IMR-90 (cell line): ENCODE measurements at regions not wholly inside any gene's neighbourhood (a gene's known extent, or its start where the extent isn't known, plus 50 kb on each side); places are given as distances from the start of the nearest gene placed in this dataset.

Experiments used
- ATAC-seq: fragments of 200-7000 bp; cut with Tn5 transposase; 2 replicates; pipeline ENCODE4 v1.9.1; 2020; ENCODE audit warnings: low read depth, mild to moderate bottlenecking, moderate library complexity
- BruUV-seq: library from RNA; stranded (reverse); fragments of 400-500 nt; replicated peaks from 2 replicates; lab custom pipeline; 2021; lab: Mats Ljungman, UMichigan
- CTCF ChIA-PET: fragments of 300-600 bp; formaldehyde crosslinking; extraction: SDS; loops from one replicate; lab custom pipeline; 2021; ENCODE audit warnings: antibody characterized with exemption; lab: Yijun Ruan, JAX
- POLR2A ChIA-PET: fragments of 300-600 bp; sonication (Branson Sonifier 250); formaldehyde crosslinking; loops from one replicate; lab custom pipeline; 2022; ENCODE audit warnings: antibody characterized with exemption; ENCODE audit not compliant: unreplicated experiment; lab: Charles Lee
- DNase-seq: peaks from one replicate; pipeline ENCODE4 v3.0.0; 2013
- H2AFZ ChIP-seq: replicated peaks from 2 replicates; pipeline ENCODE3; 2013; ENCODE audit warnings: low read length, mild to moderate bottlenecking; ENCODE audit not compliant: poor library complexity
- H2AK5ac ChIP-seq: 2 replicates; pipeline ENCODE4 v1.6.1; 2013; ENCODE audit warnings: low read depth, low read length, inconsistent platforms
- H2AK9ac ChIP-seq: replicated peaks from 2 replicates; pipeline ENCODE3; 2013; ENCODE audit warnings: mild to moderate bottlenecking, low read depth, low read length, moderate library complexity; ENCODE audit not compliant: poor library complexity
- H2BK120ac ChIP-seq: 2 replicates; pipeline ENCODE4 v1.6.1; 2013; ENCODE audit warnings: low read depth, low read length, inconsistent platforms
- H2BK15ac ChIP-seq: 3 replicates; pipeline ENCODE4 v1.6.1; 2013; ENCODE audit warnings: low read depth, low read length, inconsistent platforms
- H2BK20ac ChIP-seq: 2 replicates; pipeline ENCODE4 v1.6.1; 2013; ENCODE audit warnings: low read depth, mild to moderate bottlenecking, inconsistent platforms, low read length, moderate library complexity
- H2BK5ac ChIP-seq: 2 replicates; pipeline ENCODE4 v1.6.1; 2013; ENCODE audit warnings: mild to moderate bottlenecking, low read depth, low read length, inconsistent platforms; ENCODE audit not compliant: poor library complexity, severe bottlenecking
- H3K14ac ChIP-seq: replicated peaks from 2 replicates; pipeline ENCODE4 v1.6.1; 2013; ENCODE audit warnings: low read depth, low read length, inconsistent platforms
- H3K18ac ChIP-seq: 2 replicates; pipeline ENCODE4 v1.6.1; 2013; ENCODE audit warnings: low read depth, low read length, control low read depth
- H3K23ac ChIP-seq: 2 replicates; pipeline ENCODE4 v1.6.1; 2013; ENCODE audit warnings: low read depth, low read length, inconsistent platforms
- H3K27ac ChIP-seq: 2 replicates; pipeline ENCODE4 v1.5.1; 2013; ENCODE audit warnings: mild to moderate bottlenecking, control low read depth, low read length; ENCODE audit not compliant: insufficient read depth
- H3K27me3 ChIP-seq: 2 replicates; pipeline ENCODE4 v1.6.1; 2013; ENCODE audit warnings: low read length; ENCODE audit not compliant: control insufficient read depth, insufficient read depth
- H3K36me3 ChIP-seq: 2 replicates; pipeline ENCODE4 v1.6.1; 2013; ENCODE audit warnings: low read length, mixed read lengths; ENCODE audit not compliant: control insufficient read depth, insufficient read depth
- H3K4ac ChIP-seq: 2 replicates; pipeline ENCODE4 v1.6.1; 2013; ENCODE audit warnings: low read depth, low read length, inconsistent platforms
- H3K4me1 ChIP-seq: 2 replicates; pipeline ENCODE4 v1.6.1; 2013; ENCODE audit warnings: low read length, mixed read lengths; ENCODE audit not compliant: control insufficient read depth, insufficient read depth
- H3K4me2 ChIP-seq: 2 replicates; pipeline ENCODE4 v1.6.1; 2013; ENCODE audit warnings: low read depth, mild to moderate bottlenecking, control low read depth, low read length, moderate library complexity
- H3K4me3 ChIP-seq: 2 replicates; pipeline ENCODE4 v1.5.1; 2013; ENCODE audit warnings: low read depth, mild to moderate bottlenecking, control low read depth, low read length, moderate library complexity; ENCODE audit not compliant: insufficient read depth
- H3K56ac ChIP-seq: 2 replicates; pipeline ENCODE4 v1.6.1; 2013; ENCODE audit warnings: low read length, inconsistent platforms; ENCODE audit not compliant: insufficient read depth; ENCODE audit errors: extremely low read depth
- H3K79me1 ChIP-seq, 2 experiments: 2 replicates each; pipeline ENCODE4 v1.6.1; 2013; ENCODE audit warnings: low read length in 2 of 2, inconsistent platforms in 1 of 2, low read depth in 1 of 2
- H3K9ac ChIP-seq: 2 replicates; pipeline ENCODE4 v1.6.1; 2013; ENCODE audit warnings: low read depth, low read length, control low read depth
- H3K9me1 ChIP-seq: 2 replicates; pipeline ENCODE4 v1.6.1; 2013; ENCODE audit warnings: low read length, inconsistent platforms; ENCODE audit not compliant: insufficient read depth
- H3K9me3 ChIP-seq: 2 replicates; pipeline ENCODE4 v1.6.1; 2013; ENCODE audit warnings: low read length; ENCODE audit not compliant: control insufficient read depth, insufficient read depth
- H4K20me1 ChIP-seq: 2 replicates; pipeline ENCODE4 v1.6.1; 2013; ENCODE audit warnings: low read length, inconsistent platforms; ENCODE audit not compliant: insufficient read depth
- H4K5ac ChIP-seq: 2 replicates; pipeline ENCODE4 v1.6.1; 2013; ENCODE audit warnings: mild to moderate bottlenecking, low read depth, low read length, control low read depth
- H4K8ac ChIP-seq, 2 experiments: 2 replicates each; pipeline ENCODE4 v1.6.1; 2013; ENCODE audit warnings: low read depth in 2 of 2, low read length in 2 of 2, control low read depth in 1 of 2, inconsistent platforms in 1 of 2
- H4K91ac ChIP-seq: 2 replicates; pipeline ENCODE4 v1.6.1; 2013; ENCODE audit warnings: low read depth, low read length, inconsistent platforms; ENCODE audit not compliant: insufficient read depth
- BHLHE40 ChIP-seq: fragments of 150-350 bp; IDR thresholded peaks from 2 replicates; pipeline ENCODE4 v1.6.1; 2016; ENCODE audit warnings: mild to moderate bottlenecking, low read depth, low read length
- CEBPB ChIP-seq: IDR thresholded peaks from 2 replicates; pipeline ENCODE4 v1.6.1; 2012; ENCODE audit warnings: low read depth, low read length, improper control_type of control experiment
- CHD1 ChIP-seq: IDR thresholded peaks from 2 replicates; pipeline ENCODE4 v1.6.1; 2012; ENCODE audit warnings: low read depth, low read length, improper control_type of control experiment
- FOS ChIP-seq: fragments of 150-350 bp; IDR thresholded peaks from 2 replicates; pipeline ENCODE4 v1.6.1; 2016; ENCODE audit warnings: low read depth, low read length
- MAFK ChIP-seq: IDR thresholded peaks from 2 replicates; pipeline ENCODE4 v1.6.1; 2012; ENCODE audit warnings: low read depth, low read length, improper control_type of control experiment
- MAZ ChIP-seq: IDR thresholded peaks from 2 replicates; pipeline ENCODE4 v1.6.1; 2012; ENCODE audit warnings: low read depth, mild to moderate bottlenecking, low read length, improper control_type of control experiment, moderate library complexity, borderline replicate concordance
- MXI1 ChIP-seq: IDR thresholded peaks from 2 replicates; pipeline ENCODE4 v1.6.1; 2012; ENCODE audit warnings: low read depth, mild to moderate bottlenecking, low read length, moderate library complexity, borderline replicate concordance
- POLR2A ChIP-seq: IDR thresholded peaks from 2 replicates; pipeline ENCODE4 v1.6.1; 2012; ENCODE audit warnings: mild to moderate bottlenecking, low read depth, low read length
- RAD21 ChIP-seq: IDR thresholded peaks from 2 replicates; pipeline ENCODE4 v1.6.1; 2012; ENCODE audit warnings: low read length, improper control_type of control experiment
- RCOR1 ChIP-seq: IDR thresholded peaks from 2 replicates; pipeline ENCODE4 v1.6.1; 2012; ENCODE audit warnings: mild to moderate bottlenecking, low read length, improper control_type of control experiment; ENCODE audit not compliant: insufficient replicate concordance
- RFX5 ChIP-seq: IDR thresholded peaks from 2 replicates; pipeline ENCODE4 v1.8.0; 2012; ENCODE audit warnings: low read depth, mild to moderate bottlenecking, low read length, moderate library complexity
- SMC3 ChIP-seq: fragments of 150-350 bp; IDR thresholded peaks from 2 replicates; pipeline ENCODE4 v1.6.1; 2016; ENCODE audit warnings: low read depth, mild to moderate bottlenecking, antibody characterized with exemption, low read length, moderate library complexity
- WGBS, 2 experiments: methylation state at CpG; one replicate each; pipeline versions ENCODE4 v1.1.5 to v1.1.7; 2013; ENCODE audit warnings: missing lambda C conversion rate in 2 of 2; ENCODE audit not compliant: insufficient read length in 1 of 2; ENCODE audit errors: extremely low coverage in 2 of 2; 5-methylcytosine and 5-hydroxymethylcytosine counted together
- dilution Hi-C: fragments of 300-500 bp; cut with HindIII; formaldehyde crosslinking; loops from one replicate; pipeline ENCODE4 v1.14.3; 2018; ENCODE audit warnings: low sequenced_read_pairs; ENCODE audit not compliant: unreplicated experiment
- in situ Hi-C: fragments of 300-500 bp; cut with MboI; formaldehyde crosslinking; loops from 3 replicates; pipeline ENCODE4 v1.14.3; 2019; ENCODE audit warnings: low sequenced_read_pairs, inconsistent platforms, mixed read lengths
- intact Hi-C: fragments of 100-400 bp; cut with micrococcal nuclease; formaldehyde crosslinking; loops from 2 replicates; pipeline ENCODE4 v1.10.0; 2022
- TF ChIP-seq, protein P1 (sequence below): conservative IDR thresholded peaks from 2 replicates; pipeline ENCODE4 v1.5.1; 2012; ENCODE audit warnings: mild to moderate bottlenecking, low read depth, low read length, improper control_type of control experiment
- TF ChIP-seq, protein P2 (sequence below): fragments of 150-350 bp; IDR thresholded peaks from 2 replicates; pipeline ENCODE4 v1.6.1; 2016; ENCODE audit warnings: low read depth, mild to moderate bottlenecking, low read length, moderate library complexity, borderline replicate concordance

DNA sequence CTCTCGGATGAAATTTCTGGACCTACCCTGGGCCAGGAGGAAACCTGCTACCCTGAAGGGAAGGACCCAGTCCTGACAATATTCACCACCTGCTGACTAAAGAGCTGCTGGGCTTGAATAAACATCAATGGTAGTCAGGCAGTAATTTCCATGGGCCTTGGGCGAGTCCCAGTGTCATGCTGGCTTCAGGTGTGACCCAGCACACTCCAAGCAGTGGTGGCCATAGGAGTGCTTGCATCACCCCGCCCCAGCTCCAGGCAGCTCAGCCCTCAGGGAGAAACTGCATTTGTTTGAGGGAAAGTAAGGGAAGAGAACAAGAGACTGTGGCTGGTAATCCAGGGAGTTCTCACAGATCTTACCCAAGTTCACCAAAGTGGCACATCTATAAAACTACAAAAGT is 261.8 kb upstream of the DCBLD2 start:
- in situ Hi-C loops, result no loop called here
- CTCF ChIA-PET, result interaction anchor here (0.6 to 1.3 kb wide), 2 partner anchors 9 to 10 kb away, joined by 3 to 6 read pairs; no protein-coding TSS in a partner anchor

More for the DNA sequence above, 261.8 kb upstream of the DCBLD2 start:
- Histone ChIP-seq H4K20me1 (no peaks in the 10 kb centered on the region), H3K79me1 (no peaks in the 10 kb centered on the region), H2AK5ac (no peak overlapping the region), H2BK5ac (no peak overlapping the region), H2BK120ac (no peak overlapping the region), H3K9me3 (peaks cover 10% of the 10 kb centered on the region), H4K8ac (no peak overlapping the region), H3K4me3 (no peak overlapping the region), H3K9me1 (no peaks in the 10 kb centered on the region), H3K4me1 (no peaks in the 10 kb centered on the region), H2AK9ac (no peak overlapping the region), H3K56ac (no peak overlapping the region), H3K27ac (no peak overlapping the region), H2AFZ (no peak overlapping the region), H4K5ac (no peak overlapping the region), H3K27me3 (no peaks in the 10 kb centered on the region), H4K91ac (no peak overlapping the region), H3K14ac (no peak overlapping the region), H3K36me3 (no peaks in the 10 kb centered on the region), H2BK20ac (no peak overlapping the region), H3K9ac (no peak overlapping the region), H3K18ac (no peak overlapping the region), H3K4ac (no peak overlapping the region), H3K23ac (no peak overlapping the region), H2BK15ac (no peak overlapping the region), H3K4me2 (no peak overlapping the region)
- 100% methylated on average over 1 of the region's 3 CpGs; no CpG with 5 or more reads in 1 of the 2 experiments for WGBS, 2 experiments
- TF ChIP-seq RFX5, result no peak
- TF ChIP-seq, protein P1, sequence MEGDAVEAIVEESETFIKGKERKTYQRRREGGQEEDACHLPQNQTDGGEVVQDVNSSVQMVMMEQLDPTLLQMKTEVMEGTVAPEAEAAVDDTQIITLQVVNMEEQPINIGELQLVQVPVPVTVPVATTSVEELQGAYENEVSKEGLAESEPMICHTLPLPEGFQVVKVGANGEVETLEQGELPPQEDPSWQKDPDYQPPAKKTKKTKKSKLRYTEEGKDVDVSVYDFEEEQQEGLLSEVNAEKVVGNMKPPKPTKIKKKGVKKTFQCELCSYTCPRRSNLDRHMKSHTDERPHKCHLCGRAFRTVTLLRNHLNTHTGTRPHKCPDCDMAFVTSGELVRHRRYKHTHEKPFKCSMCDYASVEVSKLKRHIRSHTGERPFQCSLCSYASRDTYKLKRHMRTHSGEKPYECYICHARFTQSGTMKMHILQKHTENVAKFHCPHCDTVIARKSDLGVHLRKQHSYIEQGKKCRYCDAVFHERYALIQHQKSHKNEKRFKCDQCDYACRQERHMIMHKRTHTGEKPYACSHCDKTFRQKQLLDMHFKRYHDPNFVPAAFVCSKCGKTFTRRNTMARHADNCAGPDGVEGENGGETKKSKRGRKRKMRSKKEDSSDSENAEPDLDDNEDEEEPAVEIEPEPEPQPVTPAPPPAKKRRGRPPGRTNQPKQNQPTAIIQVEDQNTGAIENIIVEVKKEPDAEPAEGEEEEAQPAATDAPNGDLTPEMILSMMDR, result no peak
- TF ChIP-seq SMC3, result no peak
- TF ChIP-seq RAD21, result no peak
- no peak for TF ChIP-seq FOS
- TF ChIP-seq CHD1, result no peak
- TF ChIP-seq MAFK, result no peak
- no peak for TF ChIP-seq MAZ
- no peak for TF ChIP-seq CEBPB
- no peak for TF ChIP-seq BHLHE40
- TF ChIP-seq, protein P2, sequence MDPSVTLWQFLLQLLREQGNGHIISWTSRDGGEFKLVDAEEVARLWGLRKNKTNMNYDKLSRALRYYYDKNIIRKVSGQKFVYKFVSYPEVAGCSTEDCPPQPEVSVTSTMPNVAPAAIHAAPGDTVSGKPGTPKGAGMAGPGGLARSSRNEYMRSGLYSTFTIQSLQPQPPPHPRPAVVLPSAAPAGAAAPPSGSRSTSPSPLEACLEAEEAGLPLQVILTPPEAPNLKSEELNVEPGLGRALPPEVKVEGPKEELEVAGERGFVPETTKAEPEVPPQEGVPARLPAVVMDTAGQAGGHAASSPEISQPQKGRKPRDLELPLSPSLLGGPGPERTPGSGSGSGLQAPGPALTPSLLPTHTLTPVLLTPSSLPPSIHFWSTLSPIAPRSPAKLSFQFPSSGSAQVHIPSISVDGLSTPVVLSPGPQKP, result no peak
- TF ChIP-seq MXI1, result no peak
- no peak for TF ChIP-seq POLR2A
- no peak for TF ChIP-seq RCOR1
- POLR2A ChIA-PET, result no interaction called here
- no TSS peak for BruUV-seq
- ATAC-seq (no peak), DNase-seq (no peak)
- dilution Hi-C loops, result no loop called here
- intact Hi-C loops, result no loop called here
